ENCODE measurements at regions not wholly inside any gene's neighbourhood (a gene's known extent, or its start where the extent isn't known, plus 50 kb on each side); places are given as distances from the start of the nearest gene placed in this dataset.

- no peak for TF ChIP-seq CTCF (conservative IDR thresholded peaks at IDR 0.05; ENCODE audit: low read depth, low read length)
- TF ChIP-seq EZH2 (IDR thresholded peaks at IDR 0.05; ENCODE audit: borderline replicate concordance, low read depth, low read length, poor library complexity, severe bottlenecking): no peak
- intact Hi-C loops (cut with micrococcal nuclease; ENCODE audit: unreplicated experiment): no loop called here
- no peaks in the 10 kb centered on the region for H3K36me3 ChIP-seq (ENCODE audit: insufficient read depth, low read length, poor library complexity, severe bottlenecking)
- no peak for DNase-seq (ENCODE audit: low spot score)
- H3K27me3 ChIP-seq (replicated peaks; ENCODE audit: insufficient read depth, low read depth, low read length, poor library complexity): no peaks in the 10 kb centered on the region
- ChIA-PET CTCF (no interaction called here), POLR2A (ENCODE audit: low non-redundant PET) (no interaction called here)
- peaks cover 21% of the 10 kb centered on the region for H3K9me3 ChIP-seq (ENCODE audit: low read depth, low read length, poor library complexity, severe bottlenecking)
- BruUV-seq (replicated peaks): no TSS peak
- H3K4me3 ChIP-seq (ENCODE audit: low read depth, low read length, poor library complexity, severe bottlenecking): no peak overlapping the region
- H3K4me1 ChIP-seq (ENCODE audit: insufficient read depth, low read length, poor library complexity, severe bottlenecking): no peaks in the 10 kb centered on the region
- H3K27ac ChIP-seq (ENCODE audit: low read depth, low read length, poor library complexity, severe bottlenecking): no peak overlapping the region
Observed at GRCh38 chr2:116238511-116238910, 1576.0 kb upstream of the DDX18 start.

- Histone ChIP-seq H3K36me3 (ENCODE audit: insufficient read depth, low read length, poor library complexity, severe bottlenecking) (no peaks in the 10 kb centered on the region), H3K4me3 (ENCODE audit: low read depth, low read length, poor library complexity, severe bottlenecking) (no peak overlapping the region), H3K27me3 (replicated peaks; ENCODE audit: insufficient read depth, low read depth, low read length, poor library complexity) (no peaks in the 10 kb centered on the region), H3K4me1 (ENCODE audit: insufficient read depth, low read length, poor library complexity, severe bottlenecking) (no peaks in the 10 kb centered on the region), H3K9me3 (ENCODE audit: low read depth, low read length, poor library complexity, severe bottlenecking) (peaks cover 14% of the 10 kb centered on the region), H3K27ac (ENCODE audit: low read depth, low read length, poor library complexity, severe bottlenecking) (no peak overlapping the region)
- ChIA-PET CTCF (no interaction called here), POLR2A (ENCODE audit: low non-redundant PET) (no interaction called here)
- no TSS peak for BruUV-seq (replicated peaks)
- TF ChIP-seq CTCF (conservative IDR thresholded peaks at IDR 0.05; ENCODE audit: low read depth, low read length) (no peak), EZH2 (IDR thresholded peaks at IDR 0.05; ENCODE audit: borderline replicate concordance, low read depth, low read length, poor library complexity, severe bottlenecking) (no peak)
- intact Hi-C loops (cut with micrococcal nuclease; ENCODE audit: unreplicated experiment): no loop called here
- no peak for DNase-seq (ENCODE audit: low spot score)
Observed at GRCh38 chr2:116250376-116250775, 1564.1 kb upstream of the DDX18 start.

GRCh38 chr2:116264872-116265271 lies 1549.6 kb upstream of the DDX18 start:
- BruUV-seq (replicated peaks): no TSS peak

More at GRCh38 chr2:116264872-116265271, 1549.6 kb upstream of the DDX18 start:
- no peak for DNase-seq (ENCODE audit: low spot score)
- no peak for TF ChIP-seq CTCF (conservative IDR thresholded peaks at IDR 0.05; ENCODE audit: low read depth, low read length)
- TF ChIP-seq EZH2 (IDR thresholded peaks at IDR 0.05; ENCODE audit: borderline replicate concordance, low read depth, low read length, poor library complexity, severe bottlenecking): no peak
- Histone ChIP-seq H3K27ac (ENCODE audit: low read depth, low read length, poor library complexity, severe bottlenecking) (no peak overlapping the region), H3K4me1 (ENCODE audit: insufficient read depth, low read length, poor library complexity, severe bottlenecking) (no peaks in the 10 kb centered on the region), H3K27me3 (replicated peaks; ENCODE audit: insufficient read depth, low read depth, low read length, poor library complexity) (no peaks in the 10 kb centered on the region), H3K36me3 (ENCODE audit: insufficient read depth, low read length, poor library complexity, severe bottlenecking) (no peaks in the 10 kb centered on the region), H3K9me3 (ENCODE audit: low read depth, low read length, poor library complexity, severe bottlenecking) (peaks cover 41% of the 10 kb centered on the region), H3K4me3 (ENCODE audit: low read depth, low read length, poor library complexity, severe bottlenecking) (no peak overlapping the region)
- ChIA-PET CTCF (no interaction called here), POLR2A (ENCODE audit: low non-redundant PET) (no interaction called here)
- intact Hi-C loops (cut with micrococcal nuclease; ENCODE audit: unreplicated experiment): no loop called here
